ENCODE measurements at regions not wholly inside any gene's neighbourhood (a gene's known extent, or its start where the extent isn't known, plus 50 kb on each side); places are given as distances from the start of the nearest gene placed in this dataset.

GRCh38 chr4:180642732-180643131, 1600.5 kb upstream of the TENM3 start:
- DNase-seq (ENCODE audit: low read depth), result no peak

- DNase-seq (ENCODE audit: low read depth), result no peak
Measured at GRCh38 chr4:180650273-180650672, 1592.9 kb upstream of the TENM3 start.

GRCh38 chr4:180652533-180652932, 1590.7 kb upstream of the TENM3 start:
- DNase-seq (ENCODE audit: low read depth), result no peak

- DNase-seq (ENCODE audit: low read depth), result no peak
Measured at GRCh38 chr4:180655886-180656285, 1587.3 kb upstream of the TENM3 start.

- DNase-seq (ENCODE audit: low read depth), result no peak
Measured at GRCh38 chr4:180657881-180658280, 1585.3 kb upstream of the TENM3 start.

GRCh38 chr4:180664766-180665368, 1578.3 kb upstream of the TENM3 start:
- DNase-seq (ENCODE audit: low read depth), result peak; percentile 59

GRCh38 chr4:180665481-180665880, 1577.7 kb upstream of the TENM3 start:
- no peak for DNase-seq (ENCODE audit: low read depth)

GRCh38 chr4:180665994-180666824, 1577.0 kb upstream of the TENM3 start:
- peak; percentile 11 for DNase-seq (ENCODE audit: low read depth)

GRCh38 chr4:180668732-180669131, 1574.5 kb upstream of the TENM3 start:
- DNase-seq (ENCODE audit: low read depth), result no peak

GRCh38 chr4:180669680-180670079, 1573.5 kb upstream of the TENM3 start:
- no peak for DNase-seq (ENCODE audit: low read depth)

- DNase-seq (ENCODE audit: low read depth), result no peak
Measured at GRCh38 chr4:180674619-180675358, 1568.4 kb upstream of the TENM3 start.

GRCh38 chr4:180675359-180675650, 1567.9 kb upstream of the TENM3 start:
- no peak for DNase-seq (ENCODE audit: low read depth)

GRCh38 chr4:180680305-180680704, 1562.9 kb upstream of the TENM3 start:
- no peak for DNase-seq (ENCODE audit: low read depth)

GRCh38 chr4:180682776-180683175, 1560.4 kb upstream of the TENM3 start:
- DNase-seq (ENCODE audit: low read depth), result no peak

GRCh38 chr4:180683186-180683585, 1560.0 kb upstream of the TENM3 start:
- DNase-seq (ENCODE audit: low read depth), result no peak

- no peak for DNase-seq (ENCODE audit: low read depth)
Measured at GRCh38 chr4:180688480-180688879, 1554.7 kb upstream of the TENM3 start.

GRCh38 chr4:180694875-180695274, 1548.3 kb upstream of the TENM3 start:
- DNase-seq (ENCODE audit: low read depth), result no peak

GRCh38 chr4:180695851-180696250, 1547.4 kb upstream of the TENM3 start:
- DNase-seq (ENCODE audit: low read depth), result no peak

GRCh38 chr4:180696460-180697092, 1546.6 kb upstream of the TENM3 start:
- DNase-seq (ENCODE audit: low read depth), result no peak

- no peak for DNase-seq (ENCODE audit: low read depth)
Measured at GRCh38 chr4:180698550-180699195, 1544.5 kb upstream of the TENM3 start.

GRCh38 chr4:180706766-180707165, 1536.4 kb upstream of the TENM3 start:
- DNase-seq (ENCODE audit: low read depth), result no peak

Measured in CMK (cell line).